NCI-H1105 treated with DMSO at 0.1 percent for 48 hours (cell line): ENCODE measurements at regions not wholly inside any gene's neighbourhood (a gene's known extent, or its start where the extent isn't known, plus 50 kb on each side); places are given as distances from the start of the nearest gene placed in this dataset.

Experiments
- DNase-seq: peaks from one replicate; lab custom pipeline; 2025; lab: John Stamatoyannopoulos, UW

- DNase-seq: no peak
These were observed 887.7 kb upstream of the MAN1A1 start for GRCh38 chr6:120237221-120237620.

- DNase-seq: no peak
These were observed 880.4 kb upstream of the MAN1A1 start for GRCh38 chr6:120230008-120230407.

GRCh38 chr6:120228297-120228696, 878.7 kb upstream of the MAN1A1 start:
- DNase-seq: no peak

GRCh38 chr6:120219339-120219738, 869.8 kb upstream of the MAN1A1 start:
- DNase-seq: no peak

GRCh38 chr6:120214088-120214499, 864.5 kb upstream of the MAN1A1 start:
- DNase-seq: no peak

- DNase-seq: no peak
These were observed 862.6 kb upstream of the MAN1A1 start for GRCh38 chr6:120211955-120212792.

- no peak for DNase-seq
These were observed 853.3 kb upstream of the MAN1A1 start for GRCh38 chr6:120202878-120203277.

- DNase-seq: no peak
These were observed 851.3 kb upstream of the MAN1A1 start for GRCh38 chr6:120200853-120201252.

- no peak for DNase-seq
These were observed 848.5 kb upstream of the MAN1A1 start for GRCh38 chr6:120198033-120198432.

GRCh38 chr6:120186080-120186479, 836.5 kb upstream of the MAN1A1 start:
- no peak for DNase-seq

GRCh38 chr6:120173250-120173649, 823.7 kb upstream of the MAN1A1 start:
- no peak for DNase-seq

GRCh38 chr6:120164531-120164930, 815.0 kb upstream of the MAN1A1 start:
- DNase-seq: no peak

GRCh38 chr6:120157873-120158272, 808.3 kb upstream of the MAN1A1 start:
- DNase-seq: no peak

- DNase-seq: no peak
These were observed 797.7 kb upstream of the MAN1A1 start for GRCh38 chr6:120147071-120147871.

- no peak for DNase-seq
These were observed 792.0 kb upstream of the MAN1A1 start for GRCh38 chr6:120141601-120142000.

GRCh38 chr6:120137492-120137891, 787.9 kb upstream of the MAN1A1 start:
- no peak for DNase-seq

GRCh38 chr6:120129228-120129627, 779.7 kb upstream of the MAN1A1 start:
- no peak for DNase-seq

- no peak for DNase-seq
These were observed 772.8 kb upstream of the MAN1A1 start for GRCh38 chr6:120122401-120122800.

GRCh38 chr6:120116343-120116742, 766.8 kb upstream of the MAN1A1 start:
- DNase-seq: no peak

- DNase-seq: no peak
These were observed 763.4 kb upstream of the MAN1A1 start for GRCh38 chr6:120112980-120113379.

GRCh38 chr6:120111001-120111400, 761.4 kb upstream of the MAN1A1 start:
- DNase-seq: no peak

GRCh38 chr6:120108061-120108795, 758.7 kb upstream of the MAN1A1 start:
- DNase-seq: no peak

GRCh38 chr6:120103618-120104017, 754.1 kb upstream of the MAN1A1 start:
- DNase-seq: no peak
